Fibroblast of mammary gland (primary cell): ENCODE measurements at regions not wholly inside any gene's neighbourhood (a gene's known extent, or its start where the extent isn't known, plus 50 kb on each side); places are given as distances from the start of the nearest gene placed in this dataset.

Source experiments
- DNase-seq: peaks from one replicate; pipeline ENCODE4 v3.0.0-alpha.2; 2010; ENCODE audit warnings: low read depth
- H3K4me3 ChIP-seq: 2 replicates; pipeline ENCODE4 v1.5.1; 2011; ENCODE audit warnings: low read depth, mild to moderate bottlenecking, low read length, moderate library complexity; ENCODE audit not compliant: control insufficient read depth
- CTCF ChIP-seq: conservative IDR thresholded peaks from 2 replicates; pipeline ENCODE4 v1.5.1; 2011; ENCODE audit warnings: low read depth, low read length, inconsistent platforms; ENCODE audit not compliant: control insufficient read depth, insufficient read depth

DNA sequence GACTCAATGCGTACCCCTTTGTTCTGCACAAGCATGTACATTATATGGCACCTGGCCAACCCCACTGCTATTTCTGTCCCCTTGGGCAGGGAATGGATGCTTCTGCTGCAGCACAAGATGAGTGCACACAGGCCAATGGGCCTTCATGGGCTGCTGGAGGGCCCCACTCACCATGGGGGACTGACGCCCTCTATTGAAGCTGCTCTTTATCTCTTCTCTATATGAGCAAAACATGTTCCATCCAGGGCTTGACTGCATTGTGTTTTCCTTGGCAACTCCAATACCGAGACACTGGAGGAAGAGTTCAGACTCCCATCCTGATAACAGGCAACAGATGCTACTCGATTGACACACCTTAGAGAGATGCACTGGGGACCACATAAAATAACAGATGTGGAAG lies 251.6 kb upstream of the NCKAP5 start:
- no peak for TF ChIP-seq CTCF
- DNase-seq: peak; percentile 58
- H3K4me3 ChIP-seq: no peak overlapping the region

- H3K4me3 ChIP-seq: no peak overlapping the region
- TF ChIP-seq CTCF: no peak
- peak; percentile 72 for DNase-seq
Observed at GRCh38 chr2:133821107-133821760, 253.0 kb upstream of the NCKAP5 start.

GRCh38 chr2:133822517-133823225 lies 254.4 kb upstream of the NCKAP5 start:
- no peak for DNase-seq
- no peak for TF ChIP-seq CTCF
- H3K4me3 ChIP-seq: no peak overlapping the region

GRCh38 chr2:133823226-133823550 lies 254.9 kb upstream of the NCKAP5 start:
- no peak for DNase-seq
- no peak for TF ChIP-seq CTCF
- H3K4me3 ChIP-seq: no peak overlapping the region

- no peak overlapping the region for H3K4me3 ChIP-seq
- TF ChIP-seq CTCF: no peak
- DNase-seq: no peak
Observed at GRCh38 chr2:133824869-133825268, 256.6 kb upstream of the NCKAP5 start.

DNA sequence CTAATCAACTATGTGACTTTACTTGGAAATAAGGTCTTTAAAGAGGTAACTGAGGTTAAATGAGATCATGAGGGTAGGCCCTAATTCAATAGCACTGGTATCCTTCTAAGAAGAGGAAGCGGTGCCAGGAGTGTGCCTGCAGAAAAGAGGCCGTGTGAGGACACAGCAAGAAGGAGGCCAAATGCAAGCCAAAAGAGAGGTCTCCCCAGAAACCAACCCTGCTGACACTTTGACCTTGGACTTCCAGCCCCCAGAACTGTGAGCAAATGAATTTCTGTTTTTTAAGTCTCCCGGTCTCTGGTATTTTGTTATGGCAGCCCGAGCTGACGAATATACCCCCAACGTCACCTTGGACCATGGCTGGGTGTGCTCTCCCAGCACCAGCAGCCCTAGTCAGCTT lies 257.5 kb upstream of the NCKAP5 start:
- no peak for DNase-seq
- no peak overlapping the region for H3K4me3 ChIP-seq
- TF ChIP-seq CTCF: no peak
